Fibroblast of lung (primary cell): ENCODE measurements at regions not wholly inside any gene's neighbourhood (a gene's known extent, or its start where the extent isn't known, plus 50 kb on each side); places are given as distances from the start of the nearest gene placed in this dataset.

ENCODE experiments used
- DNase-seq, 2 donors: peaks; one replicate each; pipeline versions ENCODE4 v3.0.0 to v3.0.0-alpha.2; 2010; ENCODE audit warnings: low read depth in 2 of 2
- H2AFZ ChIP-seq: 2 replicates; pipeline ENCODE4 v1.5.1; 2012; ENCODE audit warnings: low read length, control low read depth, inconsistent platforms
- H3K27ac ChIP-seq: 2 replicates; pipeline ENCODE4 v1.5.1; 2011; ENCODE audit warnings: low read length, control low read depth; ENCODE audit not compliant: insufficient read depth
- H3K27me3 ChIP-seq: 2 replicates; pipeline ENCODE4 v1.5.1; 2011; ENCODE audit warnings: mild to moderate bottlenecking, low read length; ENCODE audit not compliant: control insufficient read depth, insufficient read depth
- H3K36me3 ChIP-seq: 2 replicates; pipeline ENCODE4 v1.5.1; 2011; ENCODE audit warnings: low read length; ENCODE audit not compliant: control insufficient read depth, insufficient read depth
- H3K4me1 ChIP-seq: 2 replicates; pipeline ENCODE4 v1.5.1; 2011; ENCODE audit warnings: low read length; ENCODE audit not compliant: control insufficient read depth, insufficient read depth; ENCODE audit errors: extremely low read depth
- H3K4me2 ChIP-seq: 2 replicates; pipeline ENCODE4 v1.5.1; 2011; ENCODE audit warnings: low read length, control low read depth; ENCODE audit not compliant: insufficient read depth; ENCODE audit errors: extremely low read depth
- H3K4me3 ChIP-seq, 4 experiments: fragments of 200-600 bp in 1 of 4; sonication (generic) in 1 of 4; replicated peaks in 1 of 4; 2 replicates each; pipeline ENCODE4 v1.5.1; 2011 to 2016; ENCODE audit warnings: low read length in 4 of 4, low read depth in 3 of 4, mild to moderate bottlenecking in 3 of 4, control low read depth in 2 of 4, inconsistent platforms in 1 of 4, mixed read lengths in 1 of 4; ENCODE audit not compliant: insufficient read depth in 1 of 4; ENCODE audit errors: control extremely low read depth in 1 of 4
- H3K79me2 ChIP-seq: 2 replicates; pipeline ENCODE4 v1.5.1; 2012; ENCODE audit warnings: mild to moderate bottlenecking, low read length, inconsistent platforms; ENCODE audit not compliant: control insufficient read depth, insufficient read depth
- H3K9ac ChIP-seq: 2 replicates; pipeline ENCODE4 v1.5.1; 2011; ENCODE audit warnings: mild to moderate bottlenecking, low read length, control low read depth; ENCODE audit not compliant: insufficient read depth
- H3K9me3 ChIP-seq: 2 replicates; pipeline ENCODE4 v1.5.1; 2012; ENCODE audit warnings: low read depth, low read length; ENCODE audit not compliant: control insufficient read depth, insufficient read depth
- H4K20me1 ChIP-seq: 2 replicates; pipeline ENCODE4 v1.5.1; 2011; ENCODE audit warnings: low read length; ENCODE audit not compliant: control insufficient read depth, insufficient read depth; ENCODE audit errors: extremely low read depth
- EZH2 ChIP-seq: IDR thresholded peaks from 2 replicates; pipeline ENCODE4 v1.5.1; 2012; ENCODE audit warnings: low read length, control low read depth, mild to moderate bottlenecking; ENCODE audit errors: missing control alignments
- TF ChIP-seq, protein P1 (sequence below), 2 donors: IDR thresholded peaks in 1 of 2; conservative IDR thresholded peaks in 1 of 2; 1 replicate in 1 of 2; 2 replicates in 1 of 2; pipeline ENCODE4 v1.5.1; 2011 to 2012; ENCODE audit warnings: low read length in 2 of 2, control low read depth in 1 of 2, inconsistent platforms in 1 of 2, low read depth in 1 of 2, mild to moderate bottlenecking in 1 of 2

GRCh38 chr11:12315024-12315423 is 62.3 kb upstream of the PARVA start:
- no peaks in the 10 kb centered on the region for H4K20me1 ChIP-seq
- peaks cover 6% of the 10 kb centered on the region for H3K4me1 ChIP-seq
- H3K4me3 ChIP-seq = no peak overlapping the region
- no peaks in the 10 kb centered on the region for H3K79me2 ChIP-seq
- H3K4me2 ChIP-seq = no peak overlapping the region
- H3K9me3 ChIP-seq = no peaks in the 10 kb centered on the region
- no peak overlapping the region for H3K9ac ChIP-seq
- no peaks in the 10 kb centered on the region for H3K36me3 ChIP-seq
- no peaks in the 10 kb centered on the region for H3K27me3 ChIP-seq
- no peak overlapping the region for H3K27ac ChIP-seq
- DNase-seq = no peak
- H2AFZ ChIP-seq = no peak overlapping the region
- TF ChIP-seq EZH2 = no peak
- TF ChIP-seq, protein P1, sequence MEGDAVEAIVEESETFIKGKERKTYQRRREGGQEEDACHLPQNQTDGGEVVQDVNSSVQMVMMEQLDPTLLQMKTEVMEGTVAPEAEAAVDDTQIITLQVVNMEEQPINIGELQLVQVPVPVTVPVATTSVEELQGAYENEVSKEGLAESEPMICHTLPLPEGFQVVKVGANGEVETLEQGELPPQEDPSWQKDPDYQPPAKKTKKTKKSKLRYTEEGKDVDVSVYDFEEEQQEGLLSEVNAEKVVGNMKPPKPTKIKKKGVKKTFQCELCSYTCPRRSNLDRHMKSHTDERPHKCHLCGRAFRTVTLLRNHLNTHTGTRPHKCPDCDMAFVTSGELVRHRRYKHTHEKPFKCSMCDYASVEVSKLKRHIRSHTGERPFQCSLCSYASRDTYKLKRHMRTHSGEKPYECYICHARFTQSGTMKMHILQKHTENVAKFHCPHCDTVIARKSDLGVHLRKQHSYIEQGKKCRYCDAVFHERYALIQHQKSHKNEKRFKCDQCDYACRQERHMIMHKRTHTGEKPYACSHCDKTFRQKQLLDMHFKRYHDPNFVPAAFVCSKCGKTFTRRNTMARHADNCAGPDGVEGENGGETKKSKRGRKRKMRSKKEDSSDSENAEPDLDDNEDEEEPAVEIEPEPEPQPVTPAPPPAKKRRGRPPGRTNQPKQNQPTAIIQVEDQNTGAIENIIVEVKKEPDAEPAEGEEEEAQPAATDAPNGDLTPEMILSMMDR (conservative IDR thresholded peaks at IDR 0.05 in 1 of 2, IDR thresholded peaks at IDR 0.05 in 1 of 2; ENCODE audit: low read depth in 1 of 2, low read length in 2 of 2) = no peak

- H3K9me3 ChIP-seq = no peaks in the 10 kb centered on the region
- no peak for DNase-seq
These were observed 60.9 kb upstream of the PARVA start for GRCh38 chr11:12316432-12316831.

DNA sequence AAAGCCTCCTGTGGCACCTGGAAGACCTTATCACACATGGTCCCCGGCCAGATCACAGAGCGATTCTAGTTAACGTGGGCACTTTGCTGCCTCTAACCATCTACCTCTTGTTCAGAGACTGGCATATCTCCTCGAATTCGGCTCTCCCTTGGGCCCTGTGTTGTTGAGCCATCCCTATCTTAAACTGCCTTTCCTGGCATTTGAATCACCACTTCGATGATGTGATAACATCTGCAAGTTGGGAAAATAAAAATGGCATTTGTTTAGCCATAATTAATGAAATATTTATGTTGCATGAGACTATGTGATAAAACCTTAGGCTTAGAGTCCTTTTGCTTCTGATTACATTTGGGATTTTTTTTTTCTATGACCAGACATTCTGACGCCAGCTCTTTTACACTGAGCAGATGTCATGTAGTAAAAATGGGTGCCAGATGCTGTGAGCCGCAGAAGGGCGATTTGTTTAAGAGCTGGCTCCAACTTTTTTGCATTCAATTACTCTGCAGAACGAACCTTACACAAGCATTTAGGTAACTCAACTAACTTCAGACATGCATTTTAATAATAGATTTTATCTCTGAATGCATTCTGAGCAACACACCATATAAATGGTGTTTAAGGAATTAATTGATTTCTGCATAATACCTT is 58.5 kb upstream of the PARVA start:
- peak overlapping the region; percentile 72 for H3K27ac ChIP-seq
- peak overlapping the region; percentile 41 for H3K4me2 ChIP-seq

More at GRCh38 chr11:12316432-12316831, 60.9 kb upstream of the PARVA start:
- Histone ChIP-seq H3K79me2 (no peaks in the 10 kb centered on the region), H3K9ac (no peak overlapping the region), H3K4me2 (no peak overlapping the region), H3K4me3 (no peak overlapping the region), H3K4me1 (peaks cover 8% of the 10 kb centered on the region), H3K36me3 (no peaks in the 10 kb centered on the region), H3K27me3 (no peaks in the 10 kb centered on the region), H4K20me1 (no peaks in the 10 kb centered on the region), H2AFZ (no peak overlapping the region), H3K27ac (no peak overlapping the region)
- no peak for TF ChIP-seq EZH2
- TF ChIP-seq, protein P1 (conservative IDR thresholded peaks at IDR 0.05 in 1 of 2, IDR thresholded peaks at IDR 0.05 in 1 of 2; ENCODE audit: low read depth in 1 of 2, low read length in 2 of 2) = no peak

More for the DNA sequence above, 58.5 kb upstream of the PARVA start:
- H3K4me1 ChIP-seq = peaks cover 8% of the 10 kb centered on the region
- H3K27me3 ChIP-seq = no peaks in the 10 kb centered on the region
- no peak overlapping the region for H3K9ac ChIP-seq
- H4K20me1 ChIP-seq = no peaks in the 10 kb centered on the region
- peak; percentile 82 to 89 for DNase-seq
- no peak overlapping the region for H2AFZ ChIP-seq
- H3K9me3 ChIP-seq = no peaks in the 10 kb centered on the region
- TF ChIP-seq, protein P1 (conservative IDR thresholded peaks at IDR 0.05 in 1 of 2, IDR thresholded peaks at IDR 0.05 in 1 of 2; ENCODE audit: low read depth in 1 of 2, low read length in 2 of 2) = no peak
- TF ChIP-seq EZH2 = no peak
- no peak overlapping the region for H3K4me3 ChIP-seq
- H3K36me3 ChIP-seq = no peaks in the 10 kb centered on the region
- H3K79me2 ChIP-seq = no peaks in the 10 kb centered on the region
